ENCODE measurements at regions not wholly inside any gene's neighbourhood (a gene's known extent, or its start where the extent isn't known, plus 50 kb on each side); places are given as distances from the start of the nearest gene placed in this dataset.

DNA sequence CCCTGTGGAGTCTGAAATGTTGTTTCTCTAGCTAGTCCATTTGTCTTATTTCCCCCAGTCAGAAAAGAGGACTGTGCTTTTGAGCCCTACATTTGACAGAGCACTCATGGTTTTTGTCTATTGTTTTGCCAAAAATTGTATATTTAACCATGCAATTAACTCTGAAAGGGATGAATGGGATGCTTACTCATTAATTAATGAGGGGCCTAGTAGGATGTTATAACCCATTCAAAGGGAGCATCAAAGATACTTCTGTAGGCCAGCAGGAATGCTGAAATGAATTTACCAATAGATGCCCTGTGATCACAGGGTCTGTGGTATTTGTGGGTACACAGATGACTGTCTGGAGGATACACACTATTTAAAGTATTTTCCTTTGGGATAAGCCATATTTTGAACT is 147.7 kb downstream of the FCRL5 start:
- H3K27ac Mint-ChIP-seq (ENCODE audit: unreplicated experiment) = no peak overlapping the region
- H3K27me3 Mint-ChIP-seq (ENCODE audit: unreplicated experiment) = no peaks in the 10 kb centered on the region
- H3K9me3 Mint-ChIP-seq (ENCODE audit: unreplicated experiment) = no peaks in the 10 kb centered on the region
- no peak for DNase-seq (ENCODE audit: extremely low spot score, unreplicated experiment)
- no peaks in the 10 kb centered on the region for H3K4me1 Mint-ChIP-seq (ENCODE audit: unreplicated experiment)
- TF ChIP-seq, protein P1, sequence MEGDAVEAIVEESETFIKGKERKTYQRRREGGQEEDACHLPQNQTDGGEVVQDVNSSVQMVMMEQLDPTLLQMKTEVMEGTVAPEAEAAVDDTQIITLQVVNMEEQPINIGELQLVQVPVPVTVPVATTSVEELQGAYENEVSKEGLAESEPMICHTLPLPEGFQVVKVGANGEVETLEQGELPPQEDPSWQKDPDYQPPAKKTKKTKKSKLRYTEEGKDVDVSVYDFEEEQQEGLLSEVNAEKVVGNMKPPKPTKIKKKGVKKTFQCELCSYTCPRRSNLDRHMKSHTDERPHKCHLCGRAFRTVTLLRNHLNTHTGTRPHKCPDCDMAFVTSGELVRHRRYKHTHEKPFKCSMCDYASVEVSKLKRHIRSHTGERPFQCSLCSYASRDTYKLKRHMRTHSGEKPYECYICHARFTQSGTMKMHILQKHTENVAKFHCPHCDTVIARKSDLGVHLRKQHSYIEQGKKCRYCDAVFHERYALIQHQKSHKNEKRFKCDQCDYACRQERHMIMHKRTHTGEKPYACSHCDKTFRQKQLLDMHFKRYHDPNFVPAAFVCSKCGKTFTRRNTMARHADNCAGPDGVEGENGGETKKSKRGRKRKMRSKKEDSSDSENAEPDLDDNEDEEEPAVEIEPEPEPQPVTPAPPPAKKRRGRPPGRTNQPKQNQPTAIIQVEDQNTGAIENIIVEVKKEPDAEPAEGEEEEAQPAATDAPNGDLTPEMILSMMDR (IDR thresholded peaks at IDR 0.05) = no peak
- no peaks in the 10 kb centered on the region for H3K36me3 Mint-ChIP-seq (ENCODE audit: unreplicated experiment)
- H3K4me3 Mint-ChIP-seq (ENCODE audit: unreplicated experiment) = no peak overlapping the region

DNA sequence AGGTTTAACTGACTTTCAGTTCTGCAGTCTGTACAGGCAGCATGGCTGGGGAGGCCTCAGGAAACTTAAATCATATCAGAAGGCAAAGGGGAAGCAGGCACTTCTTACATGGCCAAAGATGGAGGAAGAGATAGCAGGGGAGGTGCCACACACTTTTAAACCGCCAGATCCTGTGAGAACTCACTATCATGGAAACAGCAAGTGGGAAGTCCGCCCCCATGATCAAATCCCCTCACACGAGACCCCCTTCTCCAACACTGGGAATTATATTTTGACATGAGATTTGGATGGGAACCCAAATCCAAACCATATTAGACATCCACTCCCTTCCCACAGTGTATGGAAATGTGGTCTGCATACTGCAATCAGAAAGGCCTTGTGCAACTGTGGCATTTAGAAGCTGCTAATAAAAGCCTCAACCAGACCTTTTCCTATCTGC is 148.2 kb downstream of the FCRL5 start:
- H3K9me3 Mint-ChIP-seq (ENCODE audit: unreplicated experiment) = no peaks in the 10 kb centered on the region

DNA sequence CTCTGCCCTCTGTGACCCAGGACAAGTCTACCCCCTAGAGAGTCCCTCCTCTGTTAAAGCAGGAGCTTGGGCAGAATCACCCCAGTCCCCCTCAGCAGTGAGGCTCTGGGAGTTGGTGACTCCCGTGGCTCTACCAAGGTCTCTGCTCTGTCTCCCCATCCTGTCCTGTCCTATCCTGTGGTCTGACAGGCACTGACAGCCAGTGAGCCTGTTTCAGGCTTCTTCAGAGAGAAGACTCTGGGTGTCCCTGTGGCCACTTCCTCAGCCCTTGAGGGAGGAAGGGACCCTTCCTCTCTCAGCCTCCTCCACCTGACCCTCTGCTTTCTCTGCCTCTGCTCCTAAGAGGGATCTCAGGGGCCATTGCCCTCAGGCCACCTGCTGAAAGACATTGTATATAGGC is 148.7 kb downstream of the FCRL5 start:
- H3K27ac Mint-ChIP-seq (ENCODE audit: unreplicated experiment) = no peak overlapping the region
- H3K36me3 Mint-ChIP-seq (ENCODE audit: unreplicated experiment) = no peaks in the 10 kb centered on the region
- DNase-seq (ENCODE audit: extremely low spot score, unreplicated experiment) = no peak
- H3K9me3 Mint-ChIP-seq (ENCODE audit: unreplicated experiment) = no peaks in the 10 kb centered on the region
- H3K27me3 Mint-ChIP-seq (ENCODE audit: unreplicated experiment) = no peaks in the 10 kb centered on the region
- TF ChIP-seq, protein P1 (IDR thresholded peaks at IDR 0.05) = no peak
- H3K4me1 Mint-ChIP-seq (ENCODE audit: unreplicated experiment) = peaks cover 4% of the 10 kb centered on the region
- H3K4me3 Mint-ChIP-seq (ENCODE audit: unreplicated experiment) = no peak overlapping the region

More for the DNA sequence above, 148.2 kb downstream of the FCRL5 start:
- Mint-ChIP-seq H3K4me1 (ENCODE audit: unreplicated experiment) (no peaks in the 10 kb centered on the region), H3K27me3 (ENCODE audit: unreplicated experiment) (no peaks in the 10 kb centered on the region), H3K4me3 (ENCODE audit: unreplicated experiment) (no peak overlapping the region), H3K36me3 (ENCODE audit: unreplicated experiment) (no peaks in the 10 kb centered on the region), H3K27ac (ENCODE audit: unreplicated experiment) (no peak overlapping the region)
- no peak for DNase-seq (ENCODE audit: extremely low spot score, unreplicated experiment)
- TF ChIP-seq, protein P1 (IDR thresholded peaks at IDR 0.05) = no peak

DNA sequence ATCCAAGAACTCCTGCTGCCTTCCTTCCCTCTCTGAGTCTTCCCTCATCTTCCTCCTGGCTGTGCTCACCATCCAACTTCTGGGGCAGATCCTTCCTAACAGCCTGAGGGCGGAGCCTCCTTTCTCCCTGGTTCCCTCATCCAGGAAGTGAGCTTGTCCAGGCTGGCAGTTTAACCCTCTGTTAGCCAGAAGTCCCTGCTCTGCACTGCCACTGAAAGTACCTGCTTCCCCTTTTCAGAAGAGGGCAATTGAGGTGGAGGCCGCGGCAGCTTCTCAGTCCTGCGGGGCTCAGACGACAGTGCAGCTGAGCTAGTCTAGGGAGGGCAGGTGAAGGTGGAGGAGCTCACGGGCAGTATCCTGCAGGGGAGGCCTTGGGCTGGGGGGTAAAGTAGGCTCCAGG is 149.1 kb downstream of the FCRL5 start:
- no peak overlapping the region for H3K27ac Mint-ChIP-seq (ENCODE audit: unreplicated experiment)
- H3K36me3 Mint-ChIP-seq (ENCODE audit: unreplicated experiment) = no peaks in the 10 kb centered on the region
- no peaks in the 10 kb centered on the region for H3K9me3 Mint-ChIP-seq (ENCODE audit: unreplicated experiment)
- TF ChIP-seq, protein P1 (IDR thresholded peaks at IDR 0.05) = no peak
- H3K27me3 Mint-ChIP-seq (ENCODE audit: unreplicated experiment) = no peaks in the 10 kb centered on the region
- no peak overlapping the region for H3K4me3 Mint-ChIP-seq (ENCODE audit: unreplicated experiment)
- no peak for DNase-seq (ENCODE audit: extremely low spot score, unreplicated experiment)
- peaks cover 5% of the 10 kb centered on the region for H3K4me1 Mint-ChIP-seq (ENCODE audit: unreplicated experiment)

DNA sequence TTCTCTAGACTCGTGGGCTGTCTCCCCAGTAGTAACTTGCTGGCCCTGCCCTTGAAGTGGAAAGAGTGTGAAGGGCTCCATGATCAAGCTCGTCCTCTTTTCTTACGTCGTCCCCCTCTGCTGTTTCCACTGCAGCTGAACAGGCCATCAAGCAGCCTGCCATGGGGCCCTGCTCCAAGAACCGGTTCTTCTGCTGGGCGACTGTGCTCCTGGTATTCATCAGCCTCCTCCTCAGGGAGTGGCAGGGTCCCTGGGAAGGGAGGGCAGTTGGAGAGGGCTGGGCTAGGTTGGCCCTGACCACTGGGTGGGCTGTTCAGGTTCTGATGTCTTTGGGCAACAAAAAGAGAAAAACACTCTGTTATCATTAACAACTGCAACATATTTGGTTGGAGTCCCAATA is 151.5 kb downstream of the FCRL5 start:
- Mint-ChIP-seq H3K36me3 (ENCODE audit: unreplicated experiment) (no peaks in the 10 kb centered on the region), H3K4me1 (ENCODE audit: unreplicated experiment) (peaks cover 5% of the 10 kb centered on the region), H3K27me3 (ENCODE audit: unreplicated experiment) (peaks cover 8% of the 10 kb centered on the region), H3K9me3 (ENCODE audit: unreplicated experiment) (no peaks in the 10 kb centered on the region), H3K27ac (ENCODE audit: unreplicated experiment) (no peak overlapping the region), H3K4me3 (ENCODE audit: unreplicated experiment) (no peak overlapping the region)
- DNase-seq (ENCODE audit: extremely low spot score, unreplicated experiment) = no peak
- TF ChIP-seq, protein P1 (IDR thresholded peaks at IDR 0.05) = no peak

All from osteocyte (in vitro differentiated cells).